ENCODE measurements at regions not wholly inside any gene's neighbourhood (a gene's known extent, or its start where the extent isn't known, plus 50 kb on each side); places are given as distances from the start of the nearest gene placed in this dataset.
A peak's percentile ranks its signal among the peaks of the same experiment; 100 is the strongest.

- no peaks in the 10 kb centered on the region for H3K27me3 Mint-ChIP-seq
- H3K4me1 Mint-ChIP-seq: peaks cover 31 to 46% (median 35%) of the 10 kb centered on the region in 3 donors
- peaks cover 0 to 8% of the 10 kb centered on the region in 2 donors for H3K36me3 Mint-ChIP-seq
- no peak overlapping the region for H3K4me3 Mint-ChIP-seq
- H3K27ac Mint-ChIP-seq: peak overlapping the region in 1 of 6 donors; percentile 85
- H3K9me3 Mint-ChIP-seq: no peaks in the 10 kb centered on the region
- ATAC-seq (ENCODE audit: low read depth in 2 of 2) (no peak), DNase-seq (no peak)
Observed at GRCh38 chr10:3478632-3479240, 306.2 kb upstream of the PITRM1 start.

- DNase-seq (no peak), ATAC-seq (ENCODE audit: low read depth in 2 of 2) (no peak)
- peaks cover 0 to 8% of the 10 kb centered on the region in 2 donors for H3K36me3 Mint-ChIP-seq
- H3K4me3 Mint-ChIP-seq: no peak overlapping the region
- no peaks in the 10 kb centered on the region for H3K27me3 Mint-ChIP-seq
- peak overlapping the region in 1 of 6 donors; percentile 4 for H3K27ac Mint-ChIP-seq
- H3K9me3 Mint-ChIP-seq: no peaks in the 10 kb centered on the region
- H3K4me1 Mint-ChIP-seq: peaks cover 26 to 42% (median 32%) of the 10 kb centered on the region in 3 donors
Observed at GRCh38 chr10:3478153-3478552, 305.6 kb upstream of the PITRM1 start.

DNA sequence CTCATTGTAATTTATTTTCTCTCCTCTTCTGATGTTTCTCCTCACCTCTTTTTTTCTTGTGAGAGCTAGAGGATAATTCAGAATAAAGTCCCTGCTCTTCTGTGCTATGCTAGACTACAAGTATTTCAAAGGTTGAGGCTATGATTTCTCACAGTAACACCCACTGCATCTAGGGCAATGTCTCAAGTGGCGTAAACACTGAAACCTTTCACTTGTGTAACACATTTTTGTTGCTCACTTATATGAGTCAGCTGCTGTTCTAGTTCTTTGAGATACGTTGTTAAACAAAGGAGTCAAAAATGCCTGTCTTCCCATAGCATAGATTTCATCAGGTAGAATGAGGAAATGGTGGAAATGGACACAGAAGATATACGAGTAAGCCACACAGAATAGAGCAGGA lies 305.1 kb upstream of the PITRM1 start:
- Mint-ChIP-seq H3K36me3 (peaks cover 0 to 8% of the 10 kb centered on the region in 2 donors), H3K27ac (peak overlapping the region in 2 of 6 donors; percentile 5 to 74), H3K4me3 (no peak overlapping the region), H3K4me1 (peaks cover 26 to 41% (median 31%) of the 10 kb centered on the region in 3 donors), H3K27me3 (no peaks in the 10 kb centered on the region), H3K9me3 (no peaks in the 10 kb centered on the region)
- no peak for DNase-seq
- no peak for ATAC-seq (ENCODE audit: low read depth in 2 of 2)

- H3K27me3 Mint-ChIP-seq: no peaks in the 10 kb centered on the region
- H3K27ac Mint-ChIP-seq: no peak overlapping the region
- no peaks in the 10 kb centered on the region for H3K9me3 Mint-ChIP-seq
- peaks cover 26 to 41% (median 28%) of the 10 kb centered on the region in 3 donors for H3K4me1 Mint-ChIP-seq
- H3K36me3 Mint-ChIP-seq: peaks cover 0 to 8% of the 10 kb centered on the region in 2 donors
- ATAC-seq (ENCODE audit: low read depth in 2 of 2) (no peak), DNase-seq (no peak)
- H3K4me3 Mint-ChIP-seq: no peak overlapping the region
Observed at GRCh38 chr10:3476640-3477448, 304.3 kb upstream of the PITRM1 start.

DNA sequence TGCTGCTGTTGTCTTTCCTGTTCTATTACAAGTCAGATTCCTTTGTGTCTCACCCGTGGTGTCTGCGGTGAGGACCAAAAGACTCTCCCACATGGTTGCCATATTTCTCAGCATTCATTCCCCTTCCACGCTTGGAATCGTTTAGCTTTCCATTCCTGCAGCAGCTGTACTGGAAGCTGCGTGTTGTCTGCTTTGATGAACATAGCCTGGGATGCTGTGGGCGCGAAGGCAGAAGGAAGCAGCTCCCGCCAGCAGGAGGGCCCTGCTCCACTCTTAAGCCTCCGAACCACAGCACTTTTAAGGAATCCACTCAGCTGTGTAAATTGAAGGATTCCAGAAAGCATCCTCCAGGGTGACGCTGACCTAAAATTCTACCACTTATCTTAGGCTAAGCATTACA lies 303.6 kb upstream of the PITRM1 start:
- Mint-ChIP-seq H3K36me3 (peaks cover 0 to 8% of the 10 kb centered on the region in 2 donors), H3K27me3 (no peaks in the 10 kb centered on the region), H3K9me3 (no peaks in the 10 kb centered on the region), H3K4me3 (no peak overlapping the region), H3K27ac (peak overlapping the region in 1 of 6 donors; percentile 47), H3K4me1 (peaks cover 21 to 40% (median 25%) of the 10 kb centered on the region in 3 donors)
- DNase-seq: no peak
- no peak for ATAC-seq (ENCODE audit: low read depth in 2 of 2)

DNA sequence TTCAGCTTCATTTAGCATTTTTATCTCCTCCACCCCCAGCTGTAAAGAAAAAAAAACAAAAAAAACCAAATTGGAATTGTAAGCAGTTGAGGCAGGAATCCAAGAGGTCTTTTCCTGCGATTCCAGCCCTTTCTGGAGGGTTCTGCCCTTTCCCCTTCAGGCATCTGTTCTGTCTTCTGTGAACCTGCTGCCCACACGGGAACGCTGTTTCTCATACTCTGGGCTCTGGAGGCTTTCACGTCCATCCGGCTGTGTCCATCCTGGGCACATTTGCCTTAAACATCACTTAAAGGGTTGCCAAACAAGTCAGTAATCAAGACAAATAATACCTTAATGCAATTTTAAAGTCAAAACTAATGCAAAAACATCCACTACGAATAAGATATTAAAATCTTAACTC lies 302.8 kb upstream of the PITRM1 start:
- H3K4me1 Mint-ChIP-seq: peaks cover 25 to 42% (median 26%) of the 10 kb centered on the region in 3 donors
- no peaks in the 10 kb centered on the region for H3K27me3 Mint-ChIP-seq
- peak overlapping the region in 3 of 6 donors; percentile 27 to 87 (median 44) for H3K27ac Mint-ChIP-seq
- DNase-seq (no peak), ATAC-seq (ENCODE audit: low read depth in 2 of 2) (no peak)
- H3K4me3 Mint-ChIP-seq: peak overlapping the region in 1 of 8 donors; percentile 35
- H3K9me3 Mint-ChIP-seq: no peaks in the 10 kb centered on the region
- peaks cover 0 to 8% of the 10 kb centered on the region in 2 donors for H3K36me3 Mint-ChIP-seq

- Mint-ChIP-seq H3K9me3 (no peaks in the 10 kb centered on the region), H3K27ac (peak overlapping the region in 2 of 6 donors; percentile 83 to 86), H3K4me1 (peaks cover 21 to 38% (median 22%) of the 10 kb centered on the region in 3 donors), H3K36me3 (peaks cover 0 to 3% of the 10 kb centered on the region in 2 donors), H3K4me3 (peak overlapping the region in 1 of 8 donors; percentile 46), H3K27me3 (no peaks in the 10 kb centered on the region)
- no peak for ATAC-seq (ENCODE audit: low read depth in 2 of 2)
- no peak for DNase-seq
Observed at GRCh38 chr10:3474266-3474665, 301.7 kb upstream of the PITRM1 start.

GRCh38 chr10:3473271-3473670 lies 300.7 kb upstream of the PITRM1 start:
- ATAC-seq (ENCODE audit: low read depth in 2 of 2) (no peak), DNase-seq (no peak)
- peaks cover 20 to 31% (median 22%) of the 10 kb centered on the region in 3 donors for H3K4me1 Mint-ChIP-seq
- H3K36me3 Mint-ChIP-seq: no peaks in the 10 kb centered on the region
- no peaks in the 10 kb centered on the region for H3K27me3 Mint-ChIP-seq
- peak overlapping the region in 7 of 8 donors; percentile 20 to 94 (median 87) for H3K4me3 Mint-ChIP-seq
- no peaks in the 10 kb centered on the region for H3K9me3 Mint-ChIP-seq
- H3K27ac Mint-ChIP-seq: peak overlapping the region in 4 of 6 donors; percentile 13 to 95 (median 88)

DNA sequence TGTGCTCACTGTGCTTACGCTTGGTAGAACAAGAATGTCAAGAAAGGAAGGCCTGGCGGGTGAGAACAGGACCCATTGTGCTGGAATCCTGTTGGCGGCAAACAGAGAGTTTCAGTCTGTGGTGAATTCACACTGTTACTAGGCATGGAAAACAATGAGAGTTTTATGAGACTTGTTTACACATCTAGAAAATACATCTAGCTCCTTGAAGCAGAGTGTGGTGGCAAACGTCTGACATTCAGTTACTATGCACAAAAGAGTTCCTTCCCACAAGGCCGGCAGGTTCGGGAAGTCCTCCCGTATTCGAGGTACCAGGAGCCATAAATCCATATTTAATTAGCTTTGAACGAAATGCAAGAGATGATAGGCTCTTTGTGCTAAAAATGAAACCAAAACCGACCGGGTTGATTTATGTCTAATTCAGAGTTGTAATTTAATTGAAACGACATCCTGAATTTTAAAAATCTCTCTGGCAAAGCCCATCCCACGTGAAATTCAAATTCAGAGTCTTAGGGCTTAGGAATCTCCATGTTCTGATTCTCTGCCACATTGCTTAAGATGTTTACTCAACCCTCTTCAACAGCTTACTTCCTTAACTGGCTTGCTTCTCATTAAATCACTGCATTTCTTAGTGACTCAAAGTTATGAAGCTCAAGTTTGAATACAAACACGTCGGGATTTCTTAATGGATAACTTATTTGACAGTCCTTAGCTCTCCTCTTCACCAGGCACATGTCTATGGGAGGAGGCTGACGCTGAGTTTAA lies 299.9 kb upstream of the PITRM1 start:
- DNase-seq: no peak
- no peaks in the 10 kb centered on the region for H3K9me3 Mint-ChIP-seq
- peak; percentile 69 to 80 for ATAC-seq (ENCODE audit: low read depth in 2 of 2)

DNA sequence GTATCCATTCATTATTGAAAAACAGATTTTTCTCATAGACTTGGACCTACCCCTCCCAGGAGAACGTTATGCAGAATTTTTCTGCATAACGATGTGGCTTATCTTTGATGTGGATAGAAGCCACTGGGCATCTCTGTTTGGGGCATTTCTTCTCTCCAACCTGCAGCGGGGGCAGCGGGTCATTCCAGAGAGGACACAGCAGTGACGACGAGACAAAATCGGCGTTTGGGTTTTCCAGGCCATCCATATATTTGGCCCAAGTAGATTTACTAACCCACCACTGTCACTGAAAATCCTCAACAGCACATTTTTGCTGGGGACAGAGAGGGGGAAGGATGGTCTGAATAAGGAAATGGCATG lies 299.3 kb upstream of the PITRM1 start:
- ATAC-seq (ENCODE audit: low read depth in 2 of 2) (no peak), DNase-seq (no peak)
- Mint-ChIP-seq H3K27ac (peak overlapping the region; percentile 80 to 97 (median 94)), H3K36me3 (no peaks in the 10 kb centered on the region), H3K4me3 (peak overlapping the region; percentile 71 to 94 (median 88)), H3K9me3 (no peaks in the 10 kb centered on the region), H3K4me1 (peaks cover 13 to 29% (median 17%) of the 10 kb centered on the region in 3 donors), H3K27me3 (no peaks in the 10 kb centered on the region)

More for the DNA sequence above, 299.9 kb upstream of the PITRM1 start:
- H3K36me3 Mint-ChIP-seq: no peaks in the 10 kb centered on the region
- H3K4me1 Mint-ChIP-seq: peaks cover 13 to 29% (median 17%) of the 10 kb centered on the region in 3 donors
- no peaks in the 10 kb centered on the region for H3K27me3 Mint-ChIP-seq
- H3K4me3 Mint-ChIP-seq: peak overlapping the region; percentile 71 to 94 (median 88)
- peak overlapping the region; percentile 80 to 95 (median 92) for H3K27ac Mint-ChIP-seq

GRCh38 chr10:3471472-3471871 lies 298.9 kb upstream of the PITRM1 start:
- peaks cover 13 to 29% (median 17%) of the 10 kb centered on the region in 3 donors for H3K4me1 Mint-ChIP-seq
- ATAC-seq (ENCODE audit: low read depth in 2 of 2) (no peak), DNase-seq (no peak)
- peak overlapping the region in 3 of 8 donors; percentile 71 to 94 (median 87) for H3K4me3 Mint-ChIP-seq
- H3K27ac Mint-ChIP-seq: peak overlapping the region in 3 of 6 donors; percentile 89 to 97 (median 95)
- no peaks in the 10 kb centered on the region for H3K36me3 Mint-ChIP-seq
- H3K27me3 Mint-ChIP-seq: no peaks in the 10 kb centered on the region
- no peaks in the 10 kb centered on the region for H3K9me3 Mint-ChIP-seq

DNA sequence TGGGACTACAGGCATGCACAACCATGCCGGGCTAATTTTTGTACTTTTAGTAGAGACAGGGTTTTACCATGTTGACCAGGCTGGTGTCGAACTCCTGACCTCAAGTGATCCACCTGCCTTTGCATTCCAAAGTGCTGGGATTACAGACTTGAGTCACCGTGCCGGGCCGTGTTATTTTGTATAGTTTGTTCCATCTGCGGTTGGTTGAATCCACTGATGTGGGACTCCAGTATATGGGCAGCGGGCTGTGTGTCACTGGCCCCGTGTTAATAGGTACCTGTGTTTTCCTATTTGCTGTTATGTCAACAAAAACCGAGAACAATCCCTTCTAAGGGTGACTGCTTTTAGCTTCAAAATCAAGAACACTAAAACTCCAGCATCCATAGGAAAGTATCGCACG lies 297.6 kb upstream of the PITRM1 start:
- Mint-ChIP-seq H3K4me1 (peaks cover 17 to 35% (median 19%) of the 10 kb centered on the region in 3 donors), H3K27ac (peak overlapping the region in 1 of 6 donors; percentile 60), H3K36me3 (no peaks in the 10 kb centered on the region), H3K4me3 (peak overlapping the region in 2 of 8 donors; percentile 12 to 19), H3K27me3 (no peaks in the 10 kb centered on the region), H3K9me3 (no peaks in the 10 kb centered on the region)
- DNase-seq (no peak), ATAC-seq (ENCODE audit: low read depth in 2 of 2) (no peak)

GRCh38 chr10:3469639-3470020 lies 297.0 kb upstream of the PITRM1 start:
- Mint-ChIP-seq H3K4me1 (peaks cover 17 to 37% (median 19%) of the 10 kb centered on the region in 3 donors), H3K27me3 (no peaks in the 10 kb centered on the region), H3K36me3 (no peaks in the 10 kb centered on the region), H3K27ac (no peak overlapping the region), H3K9me3 (no peaks in the 10 kb centered on the region), H3K4me3 (no peak overlapping the region)
- no peak for ATAC-seq (ENCODE audit: low read depth in 2 of 2)
- DNase-seq: no peak
